Omental fat pad (tissue), 3 donors: ENCODE measurements at regions not wholly inside any gene's neighbourhood (a gene's known extent, or its start where the extent isn't known, plus 50 kb on each side); places are given as distances from the start of the nearest gene placed in this dataset.

Source experiments
- ATAC-seq: fragments of 150-250 bp; one replicate; pipeline ENCODE4 v1.9.1; 2016; ENCODE audit warnings: mild to moderate bottlenecking, moderate library complexity; ENCODE audit not compliant: low FRiP score
- DNase-seq: peaks from one replicate; pipeline ENCODE4 v3.0.0-alpha.2; 2019; ENCODE audit warnings: low spot score
- TF ChIP-seq, protein P1 (sequence below), 3 donors: fragments of 450-650 bp; IDR thresholded peaks; one replicate each; pipeline ENCODE4 v1.5.1; 2016 to 2017; ENCODE audit warnings: antibody characterized with exemption in 3 of 3, mild to moderate bottlenecking in 3 of 3, moderate library complexity in 2 of 3

DNA sequence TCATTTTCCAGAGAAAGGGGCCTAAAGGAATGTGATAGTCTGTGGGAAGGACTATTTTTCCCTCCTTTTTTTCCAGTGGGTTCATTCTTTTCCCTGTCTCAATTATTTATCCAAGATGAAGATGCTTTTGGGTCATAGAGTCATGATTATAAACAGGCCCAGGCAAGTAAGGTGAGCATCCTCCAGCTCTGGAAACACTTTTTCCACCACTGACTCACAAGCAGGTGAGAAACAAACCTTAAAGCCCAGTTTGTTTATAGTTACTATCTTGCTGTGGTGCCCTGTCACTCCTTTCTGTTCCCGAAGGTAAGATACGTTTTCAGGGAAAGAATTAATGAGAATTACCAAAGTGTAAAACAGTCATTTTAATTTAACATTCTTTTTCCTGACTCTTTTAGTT is 107.7 kb upstream of the IFNG-AS1 start:
- TF ChIP-seq, protein P1, sequence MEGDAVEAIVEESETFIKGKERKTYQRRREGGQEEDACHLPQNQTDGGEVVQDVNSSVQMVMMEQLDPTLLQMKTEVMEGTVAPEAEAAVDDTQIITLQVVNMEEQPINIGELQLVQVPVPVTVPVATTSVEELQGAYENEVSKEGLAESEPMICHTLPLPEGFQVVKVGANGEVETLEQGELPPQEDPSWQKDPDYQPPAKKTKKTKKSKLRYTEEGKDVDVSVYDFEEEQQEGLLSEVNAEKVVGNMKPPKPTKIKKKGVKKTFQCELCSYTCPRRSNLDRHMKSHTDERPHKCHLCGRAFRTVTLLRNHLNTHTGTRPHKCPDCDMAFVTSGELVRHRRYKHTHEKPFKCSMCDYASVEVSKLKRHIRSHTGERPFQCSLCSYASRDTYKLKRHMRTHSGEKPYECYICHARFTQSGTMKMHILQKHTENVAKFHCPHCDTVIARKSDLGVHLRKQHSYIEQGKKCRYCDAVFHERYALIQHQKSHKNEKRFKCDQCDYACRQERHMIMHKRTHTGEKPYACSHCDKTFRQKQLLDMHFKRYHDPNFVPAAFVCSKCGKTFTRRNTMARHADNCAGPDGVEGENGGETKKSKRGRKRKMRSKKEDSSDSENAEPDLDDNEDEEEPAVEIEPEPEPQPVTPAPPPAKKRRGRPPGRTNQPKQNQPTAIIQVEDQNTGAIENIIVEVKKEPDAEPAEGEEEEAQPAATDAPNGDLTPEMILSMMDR (IDR thresholded peaks at IDR 0.05): no peak

DNA sequence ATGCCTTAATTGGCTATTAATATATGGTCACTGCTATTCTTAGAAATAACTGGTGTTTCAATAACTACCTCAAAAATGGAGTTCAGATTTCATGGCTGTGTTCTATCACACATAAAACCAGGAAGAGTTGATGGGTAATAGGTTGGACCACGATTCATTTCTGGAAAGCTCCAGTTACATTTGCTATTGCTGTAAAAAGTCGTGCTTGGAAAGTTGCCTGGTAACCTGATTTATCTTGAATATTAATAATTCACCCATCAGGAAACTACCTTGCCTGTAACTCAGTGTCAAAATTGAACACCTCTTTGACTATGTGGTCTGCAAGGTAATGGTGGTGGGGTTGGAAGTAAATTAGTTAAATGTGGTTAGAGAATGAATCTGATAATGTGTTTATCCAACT is 104.7 kb upstream of the IFNG-AS1 start:
- TF ChIP-seq, protein P1 (IDR thresholded peaks at IDR 0.05): no peak
- ATAC-seq (no peak), DNase-seq (no peak)

More for the DNA sequence above, 107.7 kb upstream of the IFNG-AS1 start:
- ATAC-seq (no peak), DNase-seq (no peak)

DNA sequence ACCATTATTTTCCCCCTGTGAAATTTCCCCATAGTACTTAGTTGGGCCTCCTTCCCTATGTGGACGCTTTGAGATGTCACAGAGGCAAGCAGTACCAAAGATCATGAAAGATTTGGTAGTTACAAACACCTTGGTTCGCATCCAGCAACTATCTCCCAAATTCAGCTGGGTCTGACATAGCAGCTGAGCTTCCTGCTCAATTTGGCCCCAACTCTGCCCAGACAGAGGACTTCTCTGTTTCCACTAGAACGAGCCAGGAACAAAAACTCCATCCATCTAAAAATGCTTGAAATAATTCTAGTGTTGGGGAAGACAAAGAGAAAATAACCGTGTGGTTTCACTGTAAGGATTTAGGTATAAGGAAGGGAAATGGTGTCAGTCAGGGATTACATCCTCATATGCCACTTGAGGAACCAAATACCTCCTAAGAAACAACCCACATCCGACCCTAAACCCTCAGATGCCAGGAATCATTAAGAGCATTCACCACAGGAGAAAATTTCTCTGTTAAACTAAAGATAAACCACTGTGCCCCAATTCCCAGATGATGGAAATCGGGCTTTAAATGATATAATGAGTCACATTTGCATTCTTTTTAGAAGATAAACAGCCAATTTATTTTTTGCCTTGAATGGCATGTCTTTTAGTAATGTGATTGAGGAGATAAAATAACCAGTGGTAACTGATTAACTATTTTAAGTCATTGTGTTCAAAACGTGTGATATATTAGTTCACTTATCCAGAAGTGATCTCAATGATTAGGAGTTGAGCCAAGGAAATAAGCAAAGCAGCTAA is 103.7 kb upstream of the IFNG-AS1 start:
- TF ChIP-seq, protein P1 (IDR thresholded peaks at IDR 0.05): no peak
- no peak for ATAC-seq
- no peak for DNase-seq

DNA sequence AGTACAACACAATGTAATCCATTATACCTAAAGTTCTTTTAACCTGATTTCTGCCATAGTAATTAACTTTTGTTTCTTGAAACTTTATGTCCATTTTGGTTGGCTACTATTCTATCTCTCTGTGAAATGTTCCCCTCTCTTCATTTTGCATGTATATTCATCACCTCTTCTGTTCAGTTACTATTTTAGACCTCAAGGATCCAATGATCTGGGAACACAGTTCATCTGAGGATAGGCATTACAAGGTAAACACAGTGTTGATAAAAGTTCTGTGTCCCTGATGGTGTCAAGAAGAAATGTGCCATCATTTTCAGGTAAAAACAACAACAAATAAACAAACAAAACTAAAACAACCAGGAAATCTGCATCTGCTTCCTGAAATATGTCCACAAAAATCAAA is 102.2 kb upstream of the IFNG-AS1 start:
- ATAC-seq: no peak
- TF ChIP-seq, protein P1 (IDR thresholded peaks at IDR 0.05): no peak
- no peak for DNase-seq

DNA sequence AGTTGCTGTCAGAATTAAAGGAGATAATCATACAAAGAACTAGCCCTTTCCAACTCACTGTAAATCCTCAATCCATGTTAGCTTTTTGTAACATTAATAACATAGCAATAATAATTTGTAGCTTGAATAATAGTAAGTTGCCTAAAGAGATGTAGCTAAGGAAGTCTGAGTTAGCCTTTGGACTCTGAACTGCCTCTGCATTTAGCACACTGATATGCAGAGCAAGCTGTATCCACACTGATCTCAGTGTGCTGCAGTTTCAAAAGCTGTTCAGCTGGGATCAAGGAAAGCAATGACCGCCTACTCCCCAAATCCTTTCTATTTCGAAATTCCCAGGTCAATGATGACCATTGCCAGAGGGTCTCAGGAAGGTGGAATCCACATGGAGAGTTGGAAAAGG is 99.3 kb upstream of the IFNG-AS1 start:
- TF ChIP-seq, protein P1 (IDR thresholded peaks at IDR 0.05): no peak
- DNase-seq: no peak
- ATAC-seq: no peak

DNA sequence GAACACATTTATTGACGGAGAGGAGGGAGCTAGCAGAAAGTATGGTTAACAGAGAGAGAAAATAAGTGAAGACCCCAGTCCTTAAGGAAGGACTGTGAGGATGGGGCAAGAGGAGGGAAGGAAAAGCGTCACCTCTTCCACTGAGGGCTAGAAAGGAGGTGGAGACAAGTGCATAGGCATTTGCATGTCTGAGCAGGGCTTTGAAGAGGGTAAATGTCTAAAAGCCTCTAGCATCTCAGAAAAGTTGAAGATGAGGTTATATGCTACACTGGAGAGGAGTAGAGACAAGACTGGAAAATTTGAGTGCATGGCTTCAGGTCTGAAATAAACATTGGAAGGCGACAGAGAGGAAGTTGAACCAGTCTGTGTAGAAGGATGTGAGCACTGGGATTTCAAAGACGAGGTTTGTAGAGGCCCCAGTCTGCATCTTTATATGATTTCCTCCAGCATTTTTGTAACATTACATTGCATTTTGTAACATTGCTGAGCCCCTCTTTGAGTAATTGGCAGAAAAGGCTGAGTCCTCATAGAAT is 98.5 kb upstream of the IFNG-AS1 start:
- TF ChIP-seq, protein P1 (IDR thresholded peaks at IDR 0.05): no peak
- ATAC-seq (no peak), DNase-seq (no peak)

DNA sequence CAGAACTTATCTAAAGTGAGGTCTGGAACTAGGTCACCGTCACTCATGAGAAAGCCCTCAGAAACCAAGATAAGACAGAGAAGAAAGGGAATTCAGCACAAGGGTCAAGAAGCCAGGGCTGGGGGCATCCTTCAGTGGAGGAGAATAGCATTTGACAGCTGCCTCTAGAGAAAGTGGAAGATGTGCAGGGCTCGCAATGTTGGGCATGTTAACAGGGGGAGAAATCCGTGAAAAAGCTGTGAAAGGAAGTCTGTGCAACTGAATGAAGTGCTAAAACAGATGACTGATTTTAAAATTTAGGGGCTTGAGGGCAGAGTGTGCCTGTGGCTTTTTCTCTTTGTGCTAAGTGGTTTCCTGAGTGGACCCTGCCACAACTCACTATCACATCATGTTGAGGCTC is 97.7 kb upstream of the IFNG-AS1 start:
- DNase-seq (no peak), ATAC-seq (no peak)
- TF ChIP-seq, protein P1 (IDR thresholded peaks at IDR 0.05): no peak
